ENCODE measurements at regions not wholly inside any gene's neighbourhood (a gene's known extent, or its start where the extent isn't known, plus 50 kb on each side); places are given as distances from the start of the nearest gene placed in this dataset.

DNA sequence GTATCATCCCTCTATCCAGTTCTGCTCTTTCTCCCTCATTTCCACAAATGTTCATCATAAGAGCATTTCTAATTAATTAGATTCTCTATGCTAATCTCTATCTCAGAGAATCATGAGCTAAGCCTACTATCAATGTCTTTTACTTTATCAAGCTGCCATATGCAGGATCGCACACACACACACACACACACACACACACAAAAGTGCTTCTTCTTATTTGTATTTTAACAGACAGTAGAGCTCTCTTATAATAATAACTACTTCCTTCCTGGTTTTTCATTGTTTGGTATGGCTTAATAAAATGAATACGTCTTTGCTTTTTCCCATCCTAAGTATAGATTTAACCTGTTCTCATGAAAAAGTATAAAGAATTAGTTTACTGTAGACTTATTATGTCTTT lies 170.2 kb downstream of the HAO1 start:
- Histone ChIP-seq H3K36me3 (no peaks in the 10 kb centered on the region), H3K27me3 (replicated peaks; ENCODE audit: insufficient read depth) (no peaks in the 10 kb centered on the region), H3K9me3 (no peaks in the 10 kb centered on the region), H3K4me1 (replicated peaks) (no peaks in the 10 kb centered on the region), H3K4me3 (no peak overlapping the region), H3K27ac (no peak overlapping the region)
- WGBS, result 50% methylated on average over 2 of the region's 2 CpGs
- no peak for DNase-seq (ENCODE audit: low spot score)
- intact Hi-C loops (cut with DNase I), result no loop called here
- TF ChIP-seq CTCF (IDR thresholded peaks at IDR 0.05) (no peak), POLR2AphosphoS5 (IDR thresholded peaks at IDR 0.05) (no peak), POLR2A (IDR thresholded peaks at IDR 0.05) (no peak)

GRCh38 chr20:7770578-7770977 lies 169.7 kb downstream of the HAO1 start:
- 26% methylated on average over 2 of the region's 2 CpGs for WGBS
- Histone ChIP-seq H3K9me3 (no peaks in the 10 kb centered on the region), H3K36me3 (no peaks in the 10 kb centered on the region), H3K4me3 (no peak overlapping the region), H3K27me3 (replicated peaks; ENCODE audit: insufficient read depth) (no peaks in the 10 kb centered on the region), H3K4me1 (replicated peaks) (no peaks in the 10 kb centered on the region), H3K27ac (no peak overlapping the region)
- DNase-seq (ENCODE audit: low spot score), result no peak
- TF ChIP-seq POLR2A (IDR thresholded peaks at IDR 0.05) (no peak), POLR2AphosphoS5 (IDR thresholded peaks at IDR 0.05) (no peak), CTCF (IDR thresholded peaks at IDR 0.05) (no peak)
- intact Hi-C loops (cut with DNase I), result no loop called here

- no peak for TF ChIP-seq CTCF (IDR thresholded peaks at IDR 0.05)
- TF ChIP-seq POLR2A (IDR thresholded peaks at IDR 0.05), result no peak
- no peak for TF ChIP-seq POLR2AphosphoS5 (IDR thresholded peaks at IDR 0.05)
- H3K4me1 ChIP-seq (replicated peaks), result no peaks in the 10 kb centered on the region
Observed at GRCh38 chr20:7772371-7772770, 167.9 kb downstream of the HAO1 start.

DNA sequence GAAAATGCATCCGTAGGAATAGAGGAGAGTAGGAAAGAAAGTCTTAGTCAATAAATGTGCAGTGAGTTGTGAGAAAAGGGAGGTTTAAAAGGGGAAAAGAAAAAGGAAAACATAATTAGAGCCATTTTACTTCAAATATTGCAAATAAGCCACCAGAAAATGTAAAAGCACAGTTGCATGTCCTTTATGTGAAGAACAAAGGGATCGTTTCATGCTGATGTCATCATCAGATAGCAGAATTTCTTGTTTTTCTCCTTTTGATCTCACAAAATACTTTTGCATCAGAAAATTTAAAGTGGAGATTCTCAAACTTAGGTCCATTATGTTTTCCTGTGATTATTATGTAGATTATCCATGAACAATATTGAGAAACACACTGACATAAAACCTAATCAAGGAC lies 166.7 kb downstream of the HAO1 start:
- no peak overlapping the region for H3K4me3 ChIP-seq
- no peak for DNase-seq (ENCODE audit: low spot score)
- H3K27ac ChIP-seq, result no peak overlapping the region
- H3K9me3 ChIP-seq, result no peaks in the 10 kb centered on the region
- 52% methylated on average over 2 of the region's 2 CpGs for WGBS
- TF ChIP-seq POLR2AphosphoS5 (IDR thresholded peaks at IDR 0.05) (no peak), CTCF (IDR thresholded peaks at IDR 0.05) (no peak), POLR2A (IDR thresholded peaks at IDR 0.05) (no peak)
- no peaks in the 10 kb centered on the region for H3K36me3 ChIP-seq
- no peaks in the 10 kb centered on the region for H3K27me3 ChIP-seq (replicated peaks; ENCODE audit: insufficient read depth)
- intact Hi-C loops (cut with DNase I), result no loop called here
- no peaks in the 10 kb centered on the region for H3K4me1 ChIP-seq (replicated peaks)

More at GRCh38 chr20:7772371-7772770, 167.9 kb downstream of the HAO1 start:
- Histone ChIP-seq H3K27ac (no peak overlapping the region), H3K36me3 (no peaks in the 10 kb centered on the region), H3K27me3 (replicated peaks; ENCODE audit: insufficient read depth) (no peaks in the 10 kb centered on the region), H3K4me3 (no peak overlapping the region), H3K9me3 (no peaks in the 10 kb centered on the region)
- no peak for DNase-seq (ENCODE audit: low spot score)
- intact Hi-C loops (cut with DNase I), result no loop called here
- 56% methylated on average over 2 of the region's 2 CpGs for WGBS

DNA sequence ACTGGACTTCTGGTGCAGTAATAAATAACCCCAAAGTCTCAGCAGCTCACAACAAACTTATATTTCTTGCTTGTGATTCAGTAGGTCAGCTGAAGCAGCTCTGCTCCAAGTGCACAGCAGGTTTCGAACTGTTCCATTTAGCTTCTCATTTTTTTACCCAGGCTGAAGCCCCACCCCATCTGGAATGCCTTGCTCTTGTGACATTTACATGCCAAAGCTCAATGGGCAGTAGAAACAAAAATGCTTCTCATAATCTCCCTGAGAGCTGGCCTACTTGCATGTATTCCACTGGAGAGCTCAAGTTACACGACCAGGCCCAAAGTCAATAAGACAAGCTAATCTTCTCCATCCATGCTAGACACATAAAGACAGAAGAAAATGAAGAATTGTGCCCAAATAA lies 165.2 kb downstream of the HAO1 start:
- H3K4me3 ChIP-seq, result no peak overlapping the region
- H3K27ac ChIP-seq, result no peak overlapping the region
- no peaks in the 10 kb centered on the region for H3K9me3 ChIP-seq
- no peaks in the 10 kb centered on the region for H3K36me3 ChIP-seq
- no peak for TF ChIP-seq CTCF (IDR thresholded peaks at IDR 0.05)
- TF ChIP-seq POLR2A (IDR thresholded peaks at IDR 0.05), result no peak
- TF ChIP-seq POLR2AphosphoS5 (IDR thresholded peaks at IDR 0.05), result no peak
- H3K4me1 ChIP-seq (replicated peaks), result no peaks in the 10 kb centered on the region
- intact Hi-C loops (cut with DNase I), result no loop called here
- H3K27me3 ChIP-seq (replicated peaks; ENCODE audit: insufficient read depth), result no peaks in the 10 kb centered on the region
- WGBS, result 33% methylated on average over 2 of the region's 2 CpGs
- no peak for DNase-seq (ENCODE audit: low spot score)
